Loucy (cell line): ENCODE measurements at regions not wholly inside any gene's neighbourhood (a gene's known extent, or its start where the extent isn't known, plus 50 kb on each side); places are given as distances from the start of the nearest gene placed in this dataset.

Source experiments
- CTCF ChIP-seq: fragments of 200-600 bp; sonication (generic); conservative IDR thresholded peaks from 2 replicates; pipeline ENCODE4 v1.5.1; 2014; ENCODE audit warnings: mild to moderate bottlenecking, antibody characterized with exemption, low read length
- EZH2phosphoT487 ChIP-seq: fragments of 200-600 bp; IDR thresholded peaks from 2 replicates; pipeline ENCODE4 v1.6.1; 2018; ENCODE audit warnings: antibody characterized with exemption, mild to moderate bottlenecking, moderate library complexity, borderline replicate concordance

DNA sequence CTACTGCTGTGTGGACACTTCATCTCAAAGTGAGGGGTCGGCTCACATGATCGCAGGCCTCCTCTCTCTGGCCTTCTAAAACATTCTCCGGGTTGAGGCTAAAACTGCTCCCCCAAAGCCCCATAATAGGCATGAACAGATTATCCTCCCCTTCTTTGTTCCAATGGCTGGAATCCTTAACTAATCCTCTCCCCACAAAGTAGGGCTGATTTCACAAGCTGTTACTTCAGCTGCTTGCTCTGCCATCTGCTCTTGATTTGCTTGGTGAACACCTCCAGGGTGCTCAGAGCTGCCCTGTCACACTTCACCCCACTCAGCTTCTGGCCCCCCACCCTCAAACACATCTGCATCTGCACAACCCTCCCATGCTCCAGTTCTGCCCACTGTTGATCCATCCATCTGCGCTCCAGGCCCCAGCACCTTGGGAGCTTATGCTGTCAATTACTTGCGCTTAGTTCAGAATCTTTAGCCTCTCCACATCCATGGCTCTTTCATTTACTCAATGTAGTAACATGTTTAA lies 173.1 kb upstream of the API5 start:
- TF ChIP-seq CTCF (no peak), EZH2phosphoT487 (no peak)
